ENCODE measurements at regions not wholly inside any gene's neighbourhood (a gene's known extent, or its start where the extent isn't known, plus 50 kb on each side); places are given as distances from the start of the nearest gene placed in this dataset.
"Not testable (repeated sequence)": the region's sequence is repeated elsewhere in the genome, so short reads cannot be mapped to it uniquely, and the experiment has no call there.

GRCh38 chr13:62747629-62748028, 1332.0 kb upstream of the PCDH20 start:
- POLR2A ChIA-PET = no interaction called here
- CTCF ChIA-PET = no interaction called here
- TF ChIP-seq, protein P1, sequence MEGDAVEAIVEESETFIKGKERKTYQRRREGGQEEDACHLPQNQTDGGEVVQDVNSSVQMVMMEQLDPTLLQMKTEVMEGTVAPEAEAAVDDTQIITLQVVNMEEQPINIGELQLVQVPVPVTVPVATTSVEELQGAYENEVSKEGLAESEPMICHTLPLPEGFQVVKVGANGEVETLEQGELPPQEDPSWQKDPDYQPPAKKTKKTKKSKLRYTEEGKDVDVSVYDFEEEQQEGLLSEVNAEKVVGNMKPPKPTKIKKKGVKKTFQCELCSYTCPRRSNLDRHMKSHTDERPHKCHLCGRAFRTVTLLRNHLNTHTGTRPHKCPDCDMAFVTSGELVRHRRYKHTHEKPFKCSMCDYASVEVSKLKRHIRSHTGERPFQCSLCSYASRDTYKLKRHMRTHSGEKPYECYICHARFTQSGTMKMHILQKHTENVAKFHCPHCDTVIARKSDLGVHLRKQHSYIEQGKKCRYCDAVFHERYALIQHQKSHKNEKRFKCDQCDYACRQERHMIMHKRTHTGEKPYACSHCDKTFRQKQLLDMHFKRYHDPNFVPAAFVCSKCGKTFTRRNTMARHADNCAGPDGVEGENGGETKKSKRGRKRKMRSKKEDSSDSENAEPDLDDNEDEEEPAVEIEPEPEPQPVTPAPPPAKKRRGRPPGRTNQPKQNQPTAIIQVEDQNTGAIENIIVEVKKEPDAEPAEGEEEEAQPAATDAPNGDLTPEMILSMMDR (IDR thresholded peaks at IDR 0.05; ENCODE audit: insufficient read depth, low read length, missing control alignments) = no peak
- DNase-seq (ENCODE audit: low read depth, low spot score) = no peak
- H3K4me3 ChIP-seq (ENCODE audit: low read depth, low read length) = no peak overlapping the region

GRCh38 chr13:62747152-62747551, 1331.5 kb upstream of the PCDH20 start:
- TF ChIP-seq, protein P1 (IDR thresholded peaks at IDR 0.05; ENCODE audit: insufficient read depth, low read length, missing control alignments) = no peak
- H3K4me3 ChIP-seq (ENCODE audit: low read depth, low read length) = no peak overlapping the region
- CTCF ChIA-PET = no interaction called here
- POLR2A ChIA-PET = no interaction called here
- DNase-seq (ENCODE audit: low read depth, low spot score) = no peak

DNA sequence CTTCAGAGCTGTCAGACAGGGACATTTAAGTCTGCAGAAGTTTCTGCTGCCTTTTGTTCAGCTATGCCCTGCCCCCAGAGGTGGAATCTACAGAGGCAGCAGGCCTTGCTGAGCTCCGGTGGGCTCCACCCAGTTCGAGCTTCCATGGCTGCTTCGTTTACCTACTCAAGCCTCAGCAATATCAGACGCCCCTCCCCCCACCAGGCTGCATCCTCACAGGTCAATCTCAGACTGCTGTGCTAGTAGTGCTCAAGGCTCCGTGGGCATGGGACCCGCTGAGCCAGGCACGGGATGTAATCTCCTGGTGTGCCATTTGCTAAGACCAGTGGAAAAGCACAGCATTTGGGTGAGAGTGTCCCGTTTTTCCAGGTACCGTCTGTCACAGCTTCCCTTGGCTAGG, 1314.1 kb upstream of the PCDH20 start:
- not testable (repeated sequence) for DNase-seq (ENCODE audit: low read depth, low spot score)

GRCh38 chr13:62721893-62722292, 1306.2 kb upstream of the PCDH20 start:
- CTCF ChIA-PET = no interaction called here

More for the DNA sequence above, 1314.1 kb upstream of the PCDH20 start:
- CTCF ChIA-PET; H3K4me3 ChIP-seq (ENCODE audit: low read depth, low read length); POLR2A ChIA-PET: not testable (repeated sequence)

DNA sequence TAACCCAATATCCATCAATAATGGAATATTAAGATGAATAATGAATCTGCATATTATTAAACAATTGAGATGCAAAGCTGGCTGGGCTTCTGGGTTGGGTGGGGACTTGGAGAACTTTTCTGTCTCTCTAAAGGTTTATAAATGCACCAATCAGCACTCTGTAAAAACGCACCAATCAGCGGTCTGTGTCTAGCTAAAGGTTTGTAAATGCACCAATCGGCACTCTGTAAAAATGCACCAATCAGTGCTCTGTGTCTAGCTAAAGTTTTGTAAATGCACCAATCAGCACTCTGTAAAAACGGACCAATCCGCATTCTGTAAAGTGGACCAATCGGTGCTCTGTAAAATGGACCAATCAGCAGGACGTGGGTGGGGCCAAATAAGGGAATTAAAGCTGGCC, 1296.3 kb upstream of the PCDH20 start:
- H3K4me3 ChIP-seq (ENCODE audit: low read depth, low read length); POLR2A ChIA-PET; CTCF ChIA-PET; DNase-seq (ENCODE audit: low read depth, low spot score): not testable (repeated sequence)

More at GRCh38 chr13:62721893-62722292, 1306.2 kb upstream of the PCDH20 start:
- H3K4me3 ChIP-seq (ENCODE audit: low read depth, low read length) = no peak overlapping the region
- TF ChIP-seq, protein P1 (IDR thresholded peaks at IDR 0.05; ENCODE audit: insufficient read depth, low read length, missing control alignments) = no peak
- no peak for DNase-seq (ENCODE audit: low read depth, low spot score)
- POLR2A ChIA-PET = no interaction called here

- TF ChIP-seq, protein P1 (IDR thresholded peaks at IDR 0.05; ENCODE audit: insufficient read depth, low read length, missing control alignments) = no peak
- CTCF ChIA-PET = no interaction called here
- no peak overlapping the region for H3K4me3 ChIP-seq (ENCODE audit: low read depth, low read length)
- no peak for DNase-seq (ENCODE audit: low read depth, low spot score)
- POLR2A ChIA-PET = no interaction called here
Measured at GRCh38 chr13:62710787-62711186, 1295.1 kb upstream of the PCDH20 start.

DNA sequence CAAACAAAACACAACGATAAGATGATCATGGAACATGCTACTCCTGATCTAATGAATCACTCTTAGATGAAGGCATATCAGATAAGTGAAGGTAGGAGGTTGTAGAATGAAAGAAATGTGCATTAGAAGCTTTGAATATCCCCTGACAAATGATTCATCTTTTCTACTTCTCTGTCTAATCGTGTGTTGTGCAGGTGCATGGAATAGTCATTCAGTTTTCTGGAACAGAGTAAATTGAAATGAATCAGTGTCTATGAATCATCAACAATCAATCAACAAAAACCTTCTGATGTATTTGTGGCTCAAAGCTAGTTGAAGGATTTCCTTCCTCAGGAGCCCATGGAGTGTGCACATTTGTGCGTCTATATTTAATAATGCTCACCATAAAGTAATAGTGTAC, 1290.4 kb upstream of the PCDH20 start:
- DNase-seq (ENCODE audit: low read depth, low spot score) = no peak
- TF ChIP-seq, protein P1 (IDR thresholded peaks at IDR 0.05; ENCODE audit: insufficient read depth, low read length, missing control alignments) = no peak
- ChIA-PET CTCF (no interaction called here), POLR2A (no interaction called here)
- H3K4me3 ChIP-seq (ENCODE audit: low read depth, low read length) = no peak overlapping the region

DNA sequence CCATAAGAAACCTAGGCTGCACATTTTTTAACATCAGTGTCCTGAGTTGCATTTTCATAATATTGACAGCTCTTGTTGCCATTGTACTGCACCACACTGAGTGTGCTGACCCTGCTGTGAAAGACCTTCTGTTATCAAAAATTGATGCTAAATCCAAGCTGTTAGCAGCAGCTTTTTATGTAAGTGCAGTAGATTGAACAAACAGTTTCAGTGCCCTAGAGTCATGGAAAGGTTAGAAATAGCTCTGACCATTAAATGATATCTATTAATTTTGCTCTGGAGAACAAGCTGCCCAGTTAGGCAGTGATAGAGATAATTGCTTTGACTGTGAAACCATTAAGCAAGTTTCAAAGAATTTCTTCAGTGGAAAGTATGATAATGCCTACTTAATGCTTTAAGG, 1289.2 kb upstream of the PCDH20 start:
- ChIA-PET POLR2A (no interaction called here), CTCF (no interaction called here)
- H3K4me3 ChIP-seq (ENCODE audit: low read depth, low read length) = no peak overlapping the region
- TF ChIP-seq, protein P1 (IDR thresholded peaks at IDR 0.05; ENCODE audit: insufficient read depth, low read length, missing control alignments) = no peak
- no peak for DNase-seq (ENCODE audit: low read depth, low spot score)
